Erythroblast (primary cell): ENCODE measurements at regions not wholly inside any gene's neighbourhood (a gene's known extent, or its start where the extent isn't known, plus 50 kb on each side); places are given as distances from the start of the nearest gene placed in this dataset.

Experiments used
- DNase-seq, 2 experiments: peaks; one replicate each; lab custom pipeline; 2025; lab: John Stamatoyannopoulos, UW
- GATA1 ChIP-seq: IDR thresholded peaks from 2 replicates; pipeline ENCODE4 v1.6.1; 2011; ENCODE audit warnings: low read depth, mild to moderate bottlenecking, control low read depth, low read length, moderate library complexity
- POLR2A ChIP-seq: IDR thresholded peaks from 2 replicates; pipeline ENCODE4 v1.6.1; 2011; ENCODE audit warnings: mild to moderate bottlenecking, low read length

GRCh38 chr13:24007979-24008620 lies 110.8 kb upstream of the C1QTNF9B start:
- TF ChIP-seq POLR2A (no peak), GATA1 (no peak)
- DNase-seq: no peak

- TF ChIP-seq POLR2A (no peak), GATA1 (no peak)
- no peak for DNase-seq
Observed at GRCh38 chr13:24008679-24009078, 111.4 kb upstream of the C1QTNF9B start.

GRCh38 chr13:24011266-24011665 lies 114.0 kb upstream of the C1QTNF9B start:
- TF ChIP-seq GATA1 (no peak), POLR2A (no peak)
- no peak for DNase-seq

GRCh38 chr13:24012648-24013047 lies 115.3 kb upstream of the C1QTNF9B start:
- TF ChIP-seq GATA1 (no peak), POLR2A (no peak)

GRCh38 chr13:24013189-24013588 lies 115.9 kb upstream of the C1QTNF9B start:
- DNase-seq: no peak
- TF ChIP-seq POLR2A (no peak), GATA1 (no peak)

More at GRCh38 chr13:24012648-24013047, 115.3 kb upstream of the C1QTNF9B start:
- no peak for DNase-seq

- TF ChIP-seq GATA1 (no peak), POLR2A (no peak)
- no peak for DNase-seq
Observed at GRCh38 chr13:24016046-24016445, 118.7 kb upstream of the C1QTNF9B start.

GRCh38 chr13:24022568-24022967 lies 125.3 kb upstream of the C1QTNF9B start:
- TF ChIP-seq POLR2A (no peak), GATA1 (no peak)
- DNase-seq: no peak

GRCh38 chr13:24023073-24023472 lies 125.8 kb upstream of the C1QTNF9B start:
- TF ChIP-seq GATA1 (no peak), POLR2A (no peak)
- DNase-seq: no peak

GRCh38 chr13:24027494-24027893 lies 130.2 kb upstream of the C1QTNF9B start:
- no peak for DNase-seq
- TF ChIP-seq GATA1: no peak
- no peak for TF ChIP-seq POLR2A

GRCh38 chr13:24032252-24032651 lies 128.3 kb upstream of the SPATA13 start:
- TF ChIP-seq GATA1: no peak
- no peak for TF ChIP-seq POLR2A
- DNase-seq: no peak

- no peak for DNase-seq
Observed at GRCh38 chr13:24032674-24033073, 127.8 kb upstream of the SPATA13 start.

GRCh38 chr13:24033527-24034302 lies 126.8 kb upstream of the SPATA13 start:
- no peak for DNase-seq

More at GRCh38 chr13:24032674-24033073, 127.8 kb upstream of the SPATA13 start:
- no peak for TF ChIP-seq POLR2A
- no peak for TF ChIP-seq GATA1

GRCh38 chr13:24035411-24035810 lies 125.1 kb upstream of the SPATA13 start:
- DNase-seq: no peak
- no peak for TF ChIP-seq GATA1
- TF ChIP-seq POLR2A: no peak

More at GRCh38 chr13:24033527-24034302, 126.8 kb upstream of the SPATA13 start:
- TF ChIP-seq POLR2A (no peak), GATA1 (no peak)

GRCh38 chr13:24036115-24036514 lies 124.4 kb upstream of the SPATA13 start:
- no peak for DNase-seq
- TF ChIP-seq GATA1 (no peak), POLR2A (no peak)
